Retinal pigment epithelial cell (primary cell): ENCODE measurements at regions not wholly inside any gene's neighbourhood (a gene's known extent, or its start where the extent isn't known, plus 50 kb on each side); places are given as distances from the start of the nearest gene placed in this dataset.

Source experiments
- DNase-seq: peaks from one replicate; pipeline ENCODE4 v3.0.0-alpha.2; 2010; ENCODE audit warnings: low read depth
- H3K4me3 ChIP-seq: 2 replicates; pipeline ENCODE4 v1.5.1; 2011; ENCODE audit warnings: mild to moderate bottlenecking, low read length, control low read depth, moderate library complexity
- CTCF ChIP-seq: conservative IDR thresholded peaks from 2 replicates; pipeline ENCODE4 v1.5.1; 2011; ENCODE audit warnings: low read depth, low read length, control low read depth, inconsistent platforms

GRCh38 chr9:108680946-108681345 lies 174.8 kb downstream of the ACTL7B start:
- TF ChIP-seq CTCF, result no peak
- H3K4me3 ChIP-seq, result no peak overlapping the region
- no peak for DNase-seq

- H3K4me3 ChIP-seq, result no peak overlapping the region
- no peak for TF ChIP-seq CTCF
- DNase-seq, result no peak
Observed at GRCh38 chr9:108677776-108678175, 178.0 kb downstream of the ACTL7B start.

- DNase-seq, result no peak
- H3K4me3 ChIP-seq, result no peak overlapping the region
- TF ChIP-seq CTCF, result no peak
Observed at GRCh38 chr9:108676355-108676754, 179.4 kb downstream of the ACTL7B start.

GRCh38 chr9:108675708-108676107 lies 180.1 kb downstream of the ACTL7B start:
- no peak for DNase-seq
- no peak overlapping the region for H3K4me3 ChIP-seq
- no peak for TF ChIP-seq CTCF

- no peak for TF ChIP-seq CTCF
- H3K4me3 ChIP-seq, result no peak overlapping the region
Observed at GRCh38 chr9:108674766-108675530, 180.8 kb downstream of the ACTL7B start.

GRCh38 chr9:108673386-108673785 lies 182.4 kb downstream of the ACTL7B start:
- TF ChIP-seq CTCF, result no peak
- peak; percentile 4 for DNase-seq
- no peak overlapping the region for H3K4me3 ChIP-seq

More at GRCh38 chr9:108674766-108675530, 180.8 kb downstream of the ACTL7B start:
- DNase-seq, result no peak

- DNase-seq, result peak; percentile 21
- no peak for TF ChIP-seq CTCF
- no peak overlapping the region for H3K4me3 ChIP-seq
Observed at GRCh38 chr9:108672475-108673190, 183.2 kb downstream of the ACTL7B start.
